GM18520 (cell line): ENCODE measurements at regions not wholly inside any gene's neighbourhood (a gene's known extent, or its start where the extent isn't known, plus 50 kb on each side); places are given as distances from the start of the nearest gene placed in this dataset.

Source experiments
- ATAC-seq: cut with Tn5 transposase; IDR thresholded peaks from one replicate; pipeline ENCODE4 v1.9.1; 2021; ENCODE audit not compliant: unreplicated experiment

GRCh38 chr12:4056910-4057845 is 184.0 kb upstream of the PARP11 start:
- ATAC-seq = no peak

GRCh38 chr12:4054630-4055029 is 181.4 kb upstream of the PARP11 start:
- ATAC-seq = no peak

GRCh38 chr12:4052691-4053090 is 179.5 kb upstream of the PARP11 start:
- ATAC-seq = no peak

GRCh38 chr12:4051596-4051995 is 178.4 kb upstream of the PARP11 start:
- ATAC-seq = no peak

- no peak for ATAC-seq
These were observed 177.1 kb upstream of the PARP11 start for GRCh38 chr12:4050340-4050739.

- ATAC-seq = no peak
These were observed 176.3 kb upstream of the PARP11 start for GRCh38 chr12:4049298-4050080.

GRCh38 chr12:4047421-4047820 is 174.2 kb upstream of the PARP11 start:
- ATAC-seq = no peak

- no peak for ATAC-seq
These were observed 173.3 kb upstream of the PARP11 start for GRCh38 chr12:4046495-4046840.

- ATAC-seq = no peak
These were observed 172.7 kb upstream of the PARP11 start for GRCh38 chr12:4045786-4046494.

GRCh38 chr12:4044736-4045730 is 171.8 kb upstream of the PARP11 start:
- no peak for ATAC-seq

GRCh38 chr12:4044101-4044500 is 170.9 kb upstream of the PARP11 start:
- ATAC-seq = no peak

- ATAC-seq = no peak
These were observed 168.1 kb upstream of the PARP11 start for GRCh38 chr12:4041187-4041885.

GRCh38 chr12:4039931-4040330 is 166.7 kb upstream of the PARP11 start:
- no peak for ATAC-seq

GRCh38 chr12:4037747-4038312 is 164.6 kb upstream of the PARP11 start:
- no peak for ATAC-seq

- ATAC-seq = no peak
These were observed 163.6 kb upstream of the PARP11 start for GRCh38 chr12:4036671-4037271.

- ATAC-seq = no peak
These were observed 161.7 kb upstream of the PARP11 start for GRCh38 chr12:4034921-4035320.

- ATAC-seq = no peak
These were observed 159.9 kb upstream of the PARP11 start for GRCh38 chr12:4032924-4033615.

- ATAC-seq = no peak
These were observed 158.6 kb upstream of the PARP11 start for GRCh38 chr12:4031703-4032291.
